ENCODE measurements at regions not wholly inside any gene's neighbourhood (a gene's known extent, or its start where the extent isn't known, plus 50 kb on each side); places are given as distances from the start of the nearest gene placed in this dataset.

DNA sequence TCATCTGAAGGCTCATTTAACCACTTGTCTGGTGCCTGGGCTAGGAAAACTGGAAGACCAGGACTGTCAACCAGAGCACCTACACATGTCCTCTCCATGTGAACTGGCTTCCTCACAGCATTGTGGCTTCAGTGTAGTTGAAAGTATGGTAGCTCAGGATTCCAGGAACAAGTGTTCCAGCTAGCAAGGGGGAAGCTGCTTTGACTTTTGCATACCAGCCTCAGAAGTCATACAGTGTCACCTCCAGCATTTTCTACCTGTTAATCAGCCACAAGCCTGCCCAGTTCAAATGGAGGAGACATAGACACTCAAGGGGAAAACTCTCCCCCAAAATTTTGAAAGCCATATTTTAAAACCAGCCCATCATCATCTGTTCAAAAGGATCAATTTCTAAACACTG, 212.8 kb upstream of the CAND1 start:
- POLR2A ChIA-PET = interaction anchor here (0.6 kb wide), 1 partner anchor 12 kb away, joined by 3 read pairs; no protein-coding TSS in a partner anchor
- Histone ChIP-seq H3K36me3 (ENCODE audit: control insufficient read depth in 2 of 2, insufficient read depth in 1 of 2, low read length in 2 of 2) (no peaks in the 10 kb centered on the region), H3K9me3 (ENCODE audit: control insufficient read depth, insufficient read depth, low read depth, low read length) (no peaks in the 10 kb centered on the region), H3K4me3 (ENCODE audit: low read depth, low read length) (no peak overlapping the region), H3K27ac (ENCODE audit: extremely low read depth, low read depth, low read length) (no peak overlapping the region), H3K4me1 (ENCODE audit: control insufficient read depth, insufficient read depth, low read length) (peaks cover 9% of the 10 kb centered on the region)
- CTCF ChIA-PET = interaction anchor here (0.6 to 1.3 kb wide), 2 partner anchors 16 to 31 kb away, joined by 3 to 4 read pairs; no protein-coding TSS in a partner anchor
- TF ChIP-seq, protein P1, sequence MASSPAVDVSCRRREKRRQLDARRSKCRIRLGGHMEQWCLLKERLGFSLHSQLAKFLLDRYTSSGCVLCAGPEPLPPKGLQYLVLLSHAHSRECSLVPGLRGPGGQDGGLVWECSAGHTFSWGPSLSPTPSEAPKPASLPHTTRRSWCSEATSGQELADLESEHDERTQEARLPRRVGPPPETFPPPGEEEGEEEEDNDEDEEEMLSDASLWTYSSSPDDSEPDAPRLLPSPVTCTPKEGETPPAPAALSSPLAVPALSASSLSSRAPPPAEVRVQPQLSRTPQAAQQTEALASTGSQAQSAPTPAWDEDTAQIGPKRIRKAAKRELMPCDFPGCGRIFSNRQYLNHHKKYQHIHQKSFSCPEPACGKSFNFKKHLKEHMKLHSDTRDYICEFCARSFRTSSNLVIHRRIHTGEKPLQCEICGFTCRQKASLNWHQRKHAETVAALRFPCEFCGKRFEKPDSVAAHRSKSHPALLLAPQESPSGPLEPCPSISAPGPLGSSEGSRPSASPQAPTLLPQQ (tag by site-specific recombination; IDR thresholded peaks at IDR 0.05) = no peak
- TF ChIP-seq ZNF426 (tag by site-specific recombination; IDR thresholded peaks at IDR 0.05) = no peak
- TF ChIP-seq ZNF341 (tag by site-specific recombination; IDR thresholded peaks at IDR 0.05; ENCODE audit: low read depth) = no peak
- TF ChIP-seq GFI1B (tag by site-specific recombination; IDR thresholded peaks at IDR 0.05) = no peak
- TF ChIP-seq ZNF174 (tag by site-specific recombination; IDR thresholded peaks at IDR 0.05) = no peak
- no peak for TF ChIP-seq ZNF175 (tag by site-specific recombination; IDR thresholded peaks at IDR 0.05)
- TF ChIP-seq ZNF433 (tag by site-specific recombination; IDR thresholded peaks at IDR 0.05; ENCODE audit: low read depth) = no peak

DNA sequence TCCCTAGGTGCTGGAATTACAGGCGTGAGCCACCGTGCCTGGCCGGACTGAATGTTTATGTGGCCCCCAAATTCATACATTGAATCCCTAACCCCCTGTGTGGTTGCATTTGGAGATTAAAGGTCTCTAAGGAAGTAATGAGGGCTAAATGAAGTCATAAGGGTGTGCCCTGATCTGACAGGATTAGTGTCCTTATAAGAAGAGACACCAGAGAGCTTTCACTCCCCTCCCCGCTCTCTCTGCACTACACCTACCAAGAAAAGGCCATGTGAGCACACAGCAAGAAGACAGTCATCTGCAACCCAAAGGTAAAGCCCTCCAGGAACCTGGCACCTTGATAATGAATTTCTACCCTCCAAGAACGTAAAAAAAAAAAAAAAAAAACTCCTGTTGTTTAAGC, 212.1 kb upstream of the CAND1 start:
- Histone ChIP-seq H3K4me1 (ENCODE audit: control insufficient read depth, insufficient read depth, low read length) (peaks cover 4% of the 10 kb centered on the region), H3K9me3 (ENCODE audit: control insufficient read depth, insufficient read depth, low read depth, low read length) (no peaks in the 10 kb centered on the region), H3K4me3 (ENCODE audit: low read depth, low read length) (no peak overlapping the region), H3K27ac (ENCODE audit: extremely low read depth, low read depth, low read length) (no peak overlapping the region), H3K36me3 (ENCODE audit: control insufficient read depth in 2 of 2, insufficient read depth in 1 of 2, low read length in 2 of 2) (no peaks in the 10 kb centered on the region)
- ChIA-PET CTCF (no interaction called here), POLR2A (no interaction called here)
- TF ChIP-seq, protein P2, sequence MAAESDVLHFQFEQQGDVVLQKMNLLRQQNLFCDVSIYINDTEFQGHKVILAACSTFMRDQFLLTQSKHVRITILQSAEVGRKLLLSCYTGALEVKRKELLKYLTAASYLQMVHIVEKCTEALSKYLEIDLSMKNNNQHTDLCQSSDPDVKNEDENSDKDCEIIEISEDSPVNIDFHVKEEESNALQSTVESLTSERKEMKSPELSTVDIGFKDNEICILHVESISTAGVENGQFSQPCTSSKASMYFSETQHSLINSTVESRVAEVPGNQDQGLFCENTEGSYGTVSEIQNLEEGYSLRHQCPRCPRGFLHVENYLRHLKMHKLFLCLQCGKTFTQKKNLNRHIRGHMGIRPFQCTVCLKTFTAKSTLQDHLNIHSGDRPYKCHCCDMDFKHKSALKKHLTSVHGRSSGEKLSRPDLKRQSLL (tag by site-specific recombination; IDR thresholded peaks at IDR 0.05) = no peak
- TF ChIP-seq ZNF548 (tag by site-specific recombination; IDR thresholded peaks at IDR 0.05) (no peak), ZNF366 (tag by site-specific recombination; conservative IDR thresholded peaks at IDR 0.05) (no peak), REPIN1 (tag by site-specific recombination; IDR thresholded peaks at IDR 0.05; ENCODE audit: low read depth) (no peak), ZNF175 (tag by site-specific recombination; IDR thresholded peaks at IDR 0.05) (no peak), ZFP37 (tag by site-specific recombination; IDR thresholded peaks at IDR 0.05) (no peak), ZNF423 (tag by site-specific recombination; IDR thresholded peaks at IDR 0.05) (no peak), ZBTB20 (tag by site-specific recombination; IDR thresholded peaks at IDR 0.05) (no peak), ZNF660 (tag by site-specific recombination; IDR thresholded peaks at IDR 0.05) (no peak), ZIC2 (tag by site-specific recombination; IDR thresholded peaks at IDR 0.05) (no peak), ZNF266 (tag by site-specific recombination; IDR thresholded peaks at IDR 0.05; ENCODE audit: low read depth) (no peak), ZNF544 (tag by site-specific recombination; IDR thresholded peaks at IDR 0.05) (no peak), ZNF585B (tag by site-specific recombination; IDR thresholded peaks at IDR 0.05) (no peak)
- TF ChIP-seq, protein P3, sequence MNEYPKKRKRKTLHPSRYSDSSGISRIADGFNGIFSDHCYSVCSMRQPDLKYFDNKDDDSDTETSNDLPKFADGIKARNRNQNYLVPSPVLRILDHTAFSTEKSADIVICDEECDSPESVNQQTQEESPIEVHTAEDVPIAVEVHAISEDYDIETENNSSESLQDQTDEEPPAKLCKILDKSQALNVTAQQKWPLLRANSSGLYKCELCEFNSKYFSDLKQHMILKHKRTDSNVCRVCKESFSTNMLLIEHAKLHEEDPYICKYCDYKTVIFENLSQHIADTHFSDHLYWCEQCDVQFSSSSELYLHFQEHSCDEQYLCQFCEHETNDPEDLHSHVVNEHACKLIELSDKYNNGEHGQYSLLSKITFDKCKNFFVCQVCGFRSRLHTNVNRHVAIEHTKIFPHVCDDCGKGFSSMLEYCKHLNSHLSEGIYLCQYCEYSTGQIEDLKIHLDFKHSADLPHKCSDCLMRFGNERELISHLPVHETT (tag by site-specific recombination; IDR thresholded peaks at IDR 0.05) = no peak
- TF ChIP-seq, protein P4, sequence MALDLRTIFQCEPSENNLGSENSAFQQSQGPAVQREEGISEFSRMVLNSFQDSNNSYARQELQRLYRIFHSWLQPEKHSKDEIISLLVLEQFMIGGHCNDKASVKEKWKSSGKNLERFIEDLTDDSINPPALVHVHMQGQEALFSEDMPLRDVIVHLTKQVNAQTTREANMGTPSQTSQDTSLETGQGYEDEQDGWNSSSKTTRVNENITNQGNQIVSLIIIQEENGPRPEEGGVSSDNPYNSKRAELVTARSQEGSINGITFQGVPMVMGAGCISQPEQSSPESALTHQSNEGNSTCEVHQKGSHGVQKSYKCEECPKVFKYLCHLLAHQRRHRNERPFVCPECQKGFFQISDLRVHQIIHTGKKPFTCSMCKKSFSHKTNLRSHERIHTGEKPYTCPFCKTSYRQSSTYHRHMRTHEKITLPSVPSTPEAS (tag by site-specific recombination; IDR thresholded peaks at IDR 0.05) = no peak
- TF ChIP-seq, protein P1 (tag by site-specific recombination; IDR thresholded peaks at IDR 0.05) = no peak
- TF ChIP-seq, protein P5, sequence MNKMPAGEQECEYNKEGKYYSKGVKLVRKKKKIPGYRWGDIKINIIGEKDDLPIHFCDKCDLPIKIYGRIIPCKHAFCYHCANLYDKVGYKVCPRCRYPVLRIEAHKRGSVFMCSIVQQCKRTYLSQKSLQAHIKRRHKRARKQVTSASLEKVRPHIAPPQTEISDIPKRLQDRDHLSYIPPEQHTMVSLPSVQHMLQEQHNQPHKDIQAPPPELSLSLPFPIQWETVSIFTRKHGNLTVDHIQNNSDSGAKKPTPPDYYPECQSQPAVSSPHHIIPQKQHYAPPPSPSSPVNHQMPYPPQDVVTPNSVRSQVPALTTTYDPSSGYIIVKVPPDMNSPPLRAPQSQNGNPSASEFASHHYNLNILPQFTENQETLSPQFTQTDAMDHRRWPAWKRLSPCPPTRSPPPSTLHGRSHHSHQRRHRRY (tag by site-specific recombination; IDR thresholded peaks at IDR 0.05) = no peak
- TF ChIP-seq, protein P6, sequence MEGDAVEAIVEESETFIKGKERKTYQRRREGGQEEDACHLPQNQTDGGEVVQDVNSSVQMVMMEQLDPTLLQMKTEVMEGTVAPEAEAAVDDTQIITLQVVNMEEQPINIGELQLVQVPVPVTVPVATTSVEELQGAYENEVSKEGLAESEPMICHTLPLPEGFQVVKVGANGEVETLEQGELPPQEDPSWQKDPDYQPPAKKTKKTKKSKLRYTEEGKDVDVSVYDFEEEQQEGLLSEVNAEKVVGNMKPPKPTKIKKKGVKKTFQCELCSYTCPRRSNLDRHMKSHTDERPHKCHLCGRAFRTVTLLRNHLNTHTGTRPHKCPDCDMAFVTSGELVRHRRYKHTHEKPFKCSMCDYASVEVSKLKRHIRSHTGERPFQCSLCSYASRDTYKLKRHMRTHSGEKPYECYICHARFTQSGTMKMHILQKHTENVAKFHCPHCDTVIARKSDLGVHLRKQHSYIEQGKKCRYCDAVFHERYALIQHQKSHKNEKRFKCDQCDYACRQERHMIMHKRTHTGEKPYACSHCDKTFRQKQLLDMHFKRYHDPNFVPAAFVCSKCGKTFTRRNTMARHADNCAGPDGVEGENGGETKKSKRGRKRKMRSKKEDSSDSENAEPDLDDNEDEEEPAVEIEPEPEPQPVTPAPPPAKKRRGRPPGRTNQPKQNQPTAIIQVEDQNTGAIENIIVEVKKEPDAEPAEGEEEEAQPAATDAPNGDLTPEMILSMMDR (tag by site-specific recombination; IDR thresholded peaks at IDR 0.05) = no peak
